Gastroesophageal sphincter (tissue), 3 donors: ENCODE measurements at regions not wholly inside any gene's neighbourhood (a gene's known extent, or its start where the extent isn't known, plus 50 kb on each side); places are given as distances from the start of the nearest gene placed in this dataset.

Source experiments
- EP300 ChIP-seq: sonication (generic); formaldehyde crosslinking; IDR thresholded peaks from one replicate; pipeline ENCODE4 v1.6.1; 2017; ENCODE audit warnings: antibody characterized with exemption, mild to moderate bottlenecking
- POLR2A ChIP-seq, 2 donors: fragments of 450-650 bp; IDR thresholded peaks; one replicate each; pipeline ENCODE4 v1.6.1; 2017; ENCODE audit warnings: antibody characterized with exemption in 2 of 2, mild to moderate bottlenecking in 2 of 2, moderate library complexity in 1 of 2
- POLR2AphosphoS5 ChIP-seq: sonication (generic); formaldehyde crosslinking; IDR thresholded peaks from one replicate; pipeline ENCODE4 v1.6.1; 2017; ENCODE audit warnings: antibody characterized with exemption
- TF ChIP-seq, protein P1 (sequence below), 4 experiments: fragments of 200-600 bp in 2 of 4; fragments of 450-650 bp in 2 of 4; sonication (generic) in 1 of 4; IDR thresholded peaks; one replicate each; pipeline ENCODE4 v1.5.1; 2017 to 2019; ENCODE audit warnings: antibody characterized with exemption in 4 of 4, mild to moderate bottlenecking in 2 of 4, moderate library complexity in 2 of 4

DNA sequence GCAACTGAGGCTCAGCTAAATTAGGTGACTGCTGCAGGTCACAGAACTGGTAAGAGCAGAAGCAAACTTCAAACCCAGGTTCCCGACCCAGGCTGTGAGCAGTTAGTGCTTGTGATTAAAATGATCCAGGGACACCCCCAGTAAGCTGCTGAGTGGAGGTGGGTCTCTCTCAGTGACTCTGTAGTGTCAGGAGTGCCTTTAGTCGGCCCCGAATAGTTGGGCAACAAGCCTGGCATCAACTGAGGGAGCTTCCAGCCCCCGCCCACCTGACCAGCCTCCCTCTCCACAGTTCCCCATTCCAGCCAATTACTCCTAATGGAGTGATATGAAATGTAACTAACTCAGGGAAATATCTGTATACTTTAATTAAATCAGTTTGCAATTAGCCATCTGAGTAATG is 168.0 kb upstream of the SMAD3 start:
- TF ChIP-seq, protein P1, sequence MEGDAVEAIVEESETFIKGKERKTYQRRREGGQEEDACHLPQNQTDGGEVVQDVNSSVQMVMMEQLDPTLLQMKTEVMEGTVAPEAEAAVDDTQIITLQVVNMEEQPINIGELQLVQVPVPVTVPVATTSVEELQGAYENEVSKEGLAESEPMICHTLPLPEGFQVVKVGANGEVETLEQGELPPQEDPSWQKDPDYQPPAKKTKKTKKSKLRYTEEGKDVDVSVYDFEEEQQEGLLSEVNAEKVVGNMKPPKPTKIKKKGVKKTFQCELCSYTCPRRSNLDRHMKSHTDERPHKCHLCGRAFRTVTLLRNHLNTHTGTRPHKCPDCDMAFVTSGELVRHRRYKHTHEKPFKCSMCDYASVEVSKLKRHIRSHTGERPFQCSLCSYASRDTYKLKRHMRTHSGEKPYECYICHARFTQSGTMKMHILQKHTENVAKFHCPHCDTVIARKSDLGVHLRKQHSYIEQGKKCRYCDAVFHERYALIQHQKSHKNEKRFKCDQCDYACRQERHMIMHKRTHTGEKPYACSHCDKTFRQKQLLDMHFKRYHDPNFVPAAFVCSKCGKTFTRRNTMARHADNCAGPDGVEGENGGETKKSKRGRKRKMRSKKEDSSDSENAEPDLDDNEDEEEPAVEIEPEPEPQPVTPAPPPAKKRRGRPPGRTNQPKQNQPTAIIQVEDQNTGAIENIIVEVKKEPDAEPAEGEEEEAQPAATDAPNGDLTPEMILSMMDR (IDR thresholded peaks at IDR 0.05) = no peak
- TF ChIP-seq EP300 (no peak), POLR2AphosphoS5 (no peak), POLR2A (IDR thresholded peaks at IDR 0.05) (no peak)
